IPS-15b (cell line): ENCODE measurements at regions not wholly inside any gene's neighbourhood (a gene's known extent, or its start where the extent isn't known, plus 50 kb on each side); places are given as distances from the start of the nearest gene placed in this dataset.

Experiments
- H3K27me3 ChIP-seq: one replicate; pipeline ENCODE4 v1.6.1; 2013; ENCODE audit warnings: low read length; ENCODE audit not compliant: control insufficient read depth, insufficient read depth
- H3K36me3 ChIP-seq: one replicate; pipeline ENCODE4 v1.6.1; 2013; ENCODE audit warnings: low read length; ENCODE audit not compliant: control insufficient read depth, insufficient read depth
- H3K4me1 ChIP-seq: one replicate; pipeline ENCODE4 v1.6.1; 2013; ENCODE audit warnings: mild to moderate bottlenecking, low read length; ENCODE audit not compliant: control insufficient read depth, insufficient read depth
- H3K4me3 ChIP-seq: one replicate; pipeline ENCODE4 v1.5.1; 2013; ENCODE audit warnings: low read depth, low read length
- H3K9ac ChIP-seq: one replicate; pipeline ENCODE4 v1.6.1; 2013; ENCODE audit warnings: low read depth, mild to moderate bottlenecking, low read length
- H3K9me3 ChIP-seq: one replicate; pipeline ENCODE4 v1.6.1; 2013; ENCODE audit warnings: mild to moderate bottlenecking, low read length; ENCODE audit not compliant: control insufficient read depth, insufficient read depth

- H3K4me1 ChIP-seq = no peaks in the 10 kb centered on the region
- H3K36me3 ChIP-seq = no peaks in the 10 kb centered on the region
- H3K9me3 ChIP-seq = peaks cover 5% of the 10 kb centered on the region
Measured at GRCh38 chr16:60763869-60764268, 1272.4 kb downstream of the CDH8 start.

GRCh38 chr16:60755907-60756306 is 1280.3 kb downstream of the CDH8 start:
- Histone ChIP-seq H3K36me3 (no peaks in the 10 kb centered on the region), H3K9ac (no peak overlapping the region), H3K4me3 (no peak overlapping the region), H3K27me3 (no peaks in the 10 kb centered on the region), H3K9me3 (no peaks in the 10 kb centered on the region), H3K4me1 (no peaks in the 10 kb centered on the region)

More at GRCh38 chr16:60763869-60764268, 1272.4 kb downstream of the CDH8 start:
- H3K27me3 ChIP-seq = no peaks in the 10 kb centered on the region
- H3K9ac ChIP-seq = no peak overlapping the region
- no peak overlapping the region for H3K4me3 ChIP-seq

- Histone ChIP-seq H3K9ac (no peak overlapping the region), H3K36me3 (no peaks in the 10 kb centered on the region), H3K9me3 (no peaks in the 10 kb centered on the region), H3K4me3 (no peak overlapping the region), H3K27me3 (no peaks in the 10 kb centered on the region), H3K4me1 (no peaks in the 10 kb centered on the region)
Measured at GRCh38 chr16:60748366-60748765, 1287.9 kb downstream of the CDH8 start.

- Histone ChIP-seq H3K9me3 (no peaks in the 10 kb centered on the region), H3K36me3 (no peaks in the 10 kb centered on the region), H3K4me1 (no peaks in the 10 kb centered on the region), H3K4me3 (no peak overlapping the region), H3K9ac (no peak overlapping the region), H3K27me3 (no peaks in the 10 kb centered on the region)
Measured at GRCh38 chr16:60744198-60744597, 1292.0 kb downstream of the CDH8 start.

GRCh38 chr16:60741810-60742209 is 1294.4 kb downstream of the CDH8 start:
- H3K9me3 ChIP-seq = no peaks in the 10 kb centered on the region
- H3K4me3 ChIP-seq = no peak overlapping the region
- H3K4me1 ChIP-seq = no peaks in the 10 kb centered on the region
- no peaks in the 10 kb centered on the region for H3K27me3 ChIP-seq
- no peaks in the 10 kb centered on the region for H3K36me3 ChIP-seq
- H3K9ac ChIP-seq = no peak overlapping the region

GRCh38 chr16:60739737-60740683 is 1296.2 kb downstream of the CDH8 start:
- Histone ChIP-seq H3K4me1 (no peaks in the 10 kb centered on the region), H3K27me3 (no peaks in the 10 kb centered on the region), H3K4me3 (no peak overlapping the region), H3K9me3 (no peaks in the 10 kb centered on the region), H3K36me3 (no peaks in the 10 kb centered on the region), H3K9ac (no peak overlapping the region)

- no peak overlapping the region for H3K4me3 ChIP-seq
- H3K9ac ChIP-seq = no peak overlapping the region
- H3K27me3 ChIP-seq = no peaks in the 10 kb centered on the region
- no peaks in the 10 kb centered on the region for H3K9me3 ChIP-seq
- H3K36me3 ChIP-seq = no peaks in the 10 kb centered on the region
- no peaks in the 10 kb centered on the region for H3K4me1 ChIP-seq
Measured at GRCh38 chr16:60731329-60732050, 1304.7 kb downstream of the CDH8 start.

- no peak overlapping the region for H3K9ac ChIP-seq
- H3K9me3 ChIP-seq = no peaks in the 10 kb centered on the region
- no peak overlapping the region for H3K4me3 ChIP-seq
- H3K4me1 ChIP-seq = no peaks in the 10 kb centered on the region
- no peaks in the 10 kb centered on the region for H3K27me3 ChIP-seq
- no peaks in the 10 kb centered on the region for H3K36me3 ChIP-seq
Measured at GRCh38 chr16:60729051-60729450, 1307.2 kb downstream of the CDH8 start.

GRCh38 chr16:60727851-60728250 is 1308.4 kb downstream of the CDH8 start:
- Histone ChIP-seq H3K36me3 (no peaks in the 10 kb centered on the region), H3K4me1 (no peaks in the 10 kb centered on the region), H3K9me3 (no peaks in the 10 kb centered on the region), H3K4me3 (no peak overlapping the region), H3K27me3 (no peaks in the 10 kb centered on the region), H3K9ac (no peak overlapping the region)

GRCh38 chr16:60720060-60720459 is 1316.2 kb downstream of the CDH8 start:
- Histone ChIP-seq H3K27me3 (no peaks in the 10 kb centered on the region), H3K9me3 (no peaks in the 10 kb centered on the region), H3K4me3 (no peak overlapping the region), H3K9ac (no peak overlapping the region), H3K36me3 (peaks cover 2% of the 10 kb centered on the region), H3K4me1 (no peaks in the 10 kb centered on the region)

GRCh38 chr16:60717808-60718207 is 1318.4 kb downstream of the CDH8 start:
- H3K9ac ChIP-seq = no peak overlapping the region
- no peaks in the 10 kb centered on the region for H3K9me3 ChIP-seq
- no peaks in the 10 kb centered on the region for H3K27me3 ChIP-seq
- peaks cover 2% of the 10 kb centered on the region for H3K36me3 ChIP-seq
- no peak overlapping the region for H3K4me3 ChIP-seq
- H3K4me1 ChIP-seq = no peaks in the 10 kb centered on the region

GRCh38 chr16:60712144-60712543 is 1324.1 kb downstream of the CDH8 start:
- no peak overlapping the region for H3K9ac ChIP-seq
- H3K4me1 ChIP-seq = no peaks in the 10 kb centered on the region
- no peaks in the 10 kb centered on the region for H3K9me3 ChIP-seq
- no peaks in the 10 kb centered on the region for H3K36me3 ChIP-seq
- no peaks in the 10 kb centered on the region for H3K27me3 ChIP-seq
- no peak overlapping the region for H3K4me3 ChIP-seq
